Lower leg skin (tissue), 3 donors: ENCODE measurements at regions not wholly inside any gene's neighbourhood (a gene's known extent, or its start where the extent isn't known, plus 50 kb on each side); places are given as distances from the start of the nearest gene placed in this dataset.

Experiments
- POLR2A ChIP-seq, 2 donors: fragments of 450-650 bp; IDR thresholded peaks; one replicate each; pipeline ENCODE4 v1.6.1; 2016 to 2017; ENCODE audit warnings: antibody characterized with exemption in 2 of 2, mild to moderate bottlenecking in 1 of 2, moderate library complexity in 1 of 2
- TF ChIP-seq, protein P1 (sequence below), 3 donors: fragments of 450-650 bp; IDR thresholded peaks; one replicate each; pipeline ENCODE4 v1.5.1; 2016; ENCODE audit warnings: antibody characterized with exemption in 3 of 3, mild to moderate bottlenecking in 3 of 3, moderate library complexity in 2 of 3

DNA sequence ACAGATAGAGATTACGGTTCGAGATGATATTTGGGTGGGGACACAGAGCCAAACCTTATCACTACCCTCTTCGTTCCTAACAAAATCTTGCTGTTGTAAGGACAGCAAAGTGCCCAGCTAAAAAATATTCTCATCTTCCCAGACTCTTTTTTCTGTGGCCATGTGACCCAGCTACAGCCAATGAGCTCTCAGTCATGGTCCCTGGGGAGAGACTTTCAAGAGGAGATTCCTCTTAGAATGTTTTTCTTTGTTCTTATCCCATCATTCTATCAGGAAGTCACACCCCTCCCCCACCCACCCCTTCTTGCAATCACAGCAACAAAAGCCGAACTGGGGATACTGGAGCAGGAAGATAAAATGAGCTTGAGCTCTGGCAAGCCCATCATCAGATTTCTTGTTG lies 247.1 kb downstream of the CHRM3 start:
- TF ChIP-seq, protein P1, sequence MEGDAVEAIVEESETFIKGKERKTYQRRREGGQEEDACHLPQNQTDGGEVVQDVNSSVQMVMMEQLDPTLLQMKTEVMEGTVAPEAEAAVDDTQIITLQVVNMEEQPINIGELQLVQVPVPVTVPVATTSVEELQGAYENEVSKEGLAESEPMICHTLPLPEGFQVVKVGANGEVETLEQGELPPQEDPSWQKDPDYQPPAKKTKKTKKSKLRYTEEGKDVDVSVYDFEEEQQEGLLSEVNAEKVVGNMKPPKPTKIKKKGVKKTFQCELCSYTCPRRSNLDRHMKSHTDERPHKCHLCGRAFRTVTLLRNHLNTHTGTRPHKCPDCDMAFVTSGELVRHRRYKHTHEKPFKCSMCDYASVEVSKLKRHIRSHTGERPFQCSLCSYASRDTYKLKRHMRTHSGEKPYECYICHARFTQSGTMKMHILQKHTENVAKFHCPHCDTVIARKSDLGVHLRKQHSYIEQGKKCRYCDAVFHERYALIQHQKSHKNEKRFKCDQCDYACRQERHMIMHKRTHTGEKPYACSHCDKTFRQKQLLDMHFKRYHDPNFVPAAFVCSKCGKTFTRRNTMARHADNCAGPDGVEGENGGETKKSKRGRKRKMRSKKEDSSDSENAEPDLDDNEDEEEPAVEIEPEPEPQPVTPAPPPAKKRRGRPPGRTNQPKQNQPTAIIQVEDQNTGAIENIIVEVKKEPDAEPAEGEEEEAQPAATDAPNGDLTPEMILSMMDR (IDR thresholded peaks at IDR 0.05), result no peak
- no peak for TF ChIP-seq POLR2A (IDR thresholded peaks at IDR 0.05)
